ENCODE measurements at regions not wholly inside any gene's neighbourhood (a gene's known extent, or its start where the extent isn't known, plus 50 kb on each side); places are given as distances from the start of the nearest gene placed in this dataset.

DNA sequence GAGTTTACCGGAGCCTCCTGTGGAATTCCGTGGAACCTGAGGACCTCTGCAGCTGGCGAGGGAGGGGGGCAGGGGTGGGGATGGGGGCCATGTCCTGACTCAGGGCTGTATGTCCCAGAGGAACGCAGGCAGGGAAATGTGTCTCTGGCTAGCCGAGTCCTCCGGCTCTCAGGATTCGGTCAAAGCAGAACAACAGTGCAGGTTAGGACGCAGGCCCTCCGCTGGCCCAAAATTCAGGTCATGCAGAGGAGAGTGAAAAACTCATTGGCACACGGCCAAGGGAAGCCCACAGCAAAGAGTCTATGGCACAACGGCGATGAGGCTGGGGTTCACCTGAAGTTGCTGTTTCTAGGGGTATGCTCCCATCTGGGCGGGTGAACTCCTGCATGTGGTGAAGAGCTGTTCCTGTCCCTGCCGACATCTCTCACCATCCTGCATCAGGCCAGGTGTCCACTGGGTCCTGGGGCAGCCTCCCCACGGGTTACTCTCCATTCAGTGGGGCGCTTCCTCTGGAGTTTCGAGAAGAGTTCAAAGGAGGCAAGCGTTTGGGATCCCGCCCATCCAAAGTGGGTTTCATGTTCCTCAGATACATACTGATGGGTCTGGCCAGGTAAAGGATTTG is 1055.3 kb downstream of the BRD1 start:
- TF ChIP-seq CTCF (IDR thresholded peaks at IDR 0.05) (no peak), EP300 (IDR thresholded peaks at IDR 0.05) (no peak), POLR2A (IDR thresholded peaks at IDR 0.05) (no peak)

All from tibial nerve (tissue), 4 donors.